ENCODE measurements at regions not wholly inside any gene's neighbourhood (a gene's known extent, or its start where the extent isn't known, plus 50 kb on each side); places are given as distances from the start of the nearest gene placed in this dataset.

DNA sequence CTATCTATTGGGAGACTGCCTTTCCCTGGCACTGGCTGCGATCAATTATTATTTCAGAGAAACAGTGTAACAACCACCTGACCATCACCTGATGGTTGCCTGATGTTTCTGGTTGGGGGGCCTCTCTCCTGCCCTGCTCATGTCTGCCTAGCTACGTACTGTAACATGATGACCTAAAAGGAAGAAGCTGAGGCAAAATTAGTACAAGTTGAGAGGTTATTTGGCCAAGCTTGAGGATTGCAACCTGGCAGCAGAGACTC, 58.3 kb downstream of the OLFML3 start:
- Histone ChIP-seq H3K4me1 (no peaks in the 10 kb centered on the region), H3K4me3 (no peak overlapping the region), H3K27ac (no peak overlapping the region), H3K27me3 (no peaks in the 10 kb centered on the region), H3K9me3 (no peaks in the 10 kb centered on the region), H3K36me3 (no peaks in the 10 kb centered on the region)
- no peak for DNase-seq
- TF ChIP-seq CTCF (IDR thresholded peaks at IDR 0.05) = no peak
- intact Hi-C loops (cut with DNase I; ENCODE audit: low total_unique reads) = no loop called here

DNA sequence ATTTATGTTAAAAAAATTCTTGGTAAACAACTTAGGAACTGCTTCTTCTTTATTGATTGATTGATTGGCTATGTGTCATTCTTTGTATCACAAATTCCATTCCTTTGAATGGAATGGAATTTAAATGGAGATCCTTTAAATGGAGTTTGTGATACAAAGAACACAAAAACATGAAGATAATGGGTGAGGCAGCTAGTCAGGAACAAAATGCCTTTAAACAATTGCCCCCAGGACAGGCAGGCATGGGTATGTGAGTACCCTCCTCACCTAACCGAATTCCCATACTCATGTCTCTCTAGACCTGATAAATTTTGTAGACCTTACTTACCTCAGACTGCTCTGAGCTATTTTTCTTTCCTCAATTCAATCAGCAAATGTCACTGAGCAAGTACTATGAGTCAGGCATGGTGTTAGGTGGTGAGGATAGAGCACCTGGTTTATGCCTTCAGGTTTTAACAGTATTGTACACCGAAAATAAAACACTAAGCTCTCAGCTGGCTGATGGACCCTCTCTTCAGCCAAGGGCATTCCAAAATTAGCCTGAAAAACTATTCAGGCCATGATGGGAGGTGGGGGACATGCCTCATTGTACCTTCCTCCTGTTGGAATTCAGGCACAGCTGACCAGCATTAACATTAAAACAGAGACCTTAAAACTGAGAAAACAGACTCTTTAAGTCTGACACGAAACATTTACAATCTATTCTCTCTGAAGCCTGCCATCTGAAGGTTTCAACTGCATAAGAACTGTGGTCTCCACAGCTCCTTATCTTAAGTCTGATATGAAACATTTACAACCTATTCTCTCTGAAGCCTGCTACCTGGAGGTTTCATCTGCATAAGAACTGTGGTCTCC, 58.9 kb downstream of the OLFML3 start:
- Histone ChIP-seq H3K27me3 (no peaks in the 10 kb centered on the region), H3K9me3 (no peaks in the 10 kb centered on the region), H3K4me1 (no peaks in the 10 kb centered on the region), H3K27ac (no peak overlapping the region), H3K4me3 (no peak overlapping the region), H3K36me3 (no peaks in the 10 kb centered on the region)
- DNase-seq = no peak
- no peak for TF ChIP-seq CTCF (IDR thresholded peaks at IDR 0.05)
- intact Hi-C loops (cut with DNase I; ENCODE audit: low total_unique reads) = no loop called here
